GM12892 (cell line): ENCODE measurements at regions not wholly inside any gene's neighbourhood (a gene's known extent, or its start where the extent isn't known, plus 50 kb on each side); places are given as distances from the start of the nearest gene placed in this dataset.
"Not testable (repeated sequence)": the region's sequence is repeated elsewhere in the genome, so short reads cannot be mapped to it uniquely, and the experiment has no call there.

Source experiments
- DNase-seq: peaks from one replicate; pipeline ENCODE4 v3.0.0; 2011; ENCODE audit not compliant: insufficient read length
- FAIRE-seq: peaks from 2 replicates; lab custom pipeline; 2011; peaks lifted over from hg19 to GRCh38; lab: Jason Lieb, UNC
- POLR2A ChIP-seq: IDR thresholded peaks from 2 replicates; pipeline ENCODE4 v1.6.1; 2011; ENCODE audit warnings: low read depth, low read length, control low read depth
- POLR2AphosphoS5 ChIP-seq: IDR thresholded peaks from 2 replicates; pipeline ENCODE4 v1.6.1; 2011; ENCODE audit warnings: low read depth, low read length, control low read depth
- TAF1 ChIP-seq: IDR thresholded peaks from 2 replicates; pipeline ENCODE4 v1.6.1; 2011; ENCODE audit warnings: low read depth, mild to moderate bottlenecking, control low read depth, low read length, borderline replicate concordance

DNA sequence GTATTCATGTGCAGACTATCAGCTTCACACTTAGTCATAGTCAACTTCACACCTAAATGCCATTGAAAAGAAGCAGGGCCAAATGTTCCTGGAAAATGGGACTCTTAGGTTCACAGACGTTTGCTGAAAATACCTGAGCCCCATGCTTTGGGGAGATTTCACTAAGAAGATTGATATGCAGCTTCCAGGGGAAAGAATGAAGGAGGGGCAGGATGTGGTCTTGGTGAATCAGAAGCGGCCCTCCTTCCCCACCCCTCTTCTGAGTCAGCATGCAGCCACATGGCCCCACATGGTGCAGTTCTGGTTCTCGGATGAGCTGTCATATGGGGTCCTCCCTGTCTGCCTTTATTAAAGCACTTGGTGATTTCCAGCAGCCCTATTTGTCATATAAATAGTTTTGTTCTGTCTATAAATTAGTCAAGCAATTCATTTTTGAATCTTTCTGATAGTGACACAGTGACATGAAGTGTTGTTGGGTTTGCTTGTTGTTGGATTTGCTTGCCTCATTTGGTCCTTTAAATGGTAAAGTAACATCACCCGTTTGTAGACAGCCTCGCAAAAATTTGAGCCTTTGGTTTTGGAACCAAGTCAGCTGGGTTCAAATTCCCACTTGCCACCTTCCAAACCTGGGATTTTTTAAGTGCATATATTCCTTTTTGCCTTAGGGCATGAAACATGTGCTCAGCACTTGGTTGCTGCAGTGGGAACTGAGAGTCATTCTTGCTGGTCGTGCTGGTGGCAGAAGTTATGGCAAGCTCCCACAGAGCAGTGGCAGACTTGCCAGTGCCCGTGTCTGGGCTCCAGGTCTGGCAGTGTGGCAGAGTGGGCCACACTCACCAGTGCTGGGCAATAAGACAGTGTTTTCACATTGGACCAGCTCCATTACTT is 68.1 kb upstream of the CDK6 start:
- FAIRE-seq = peak; percentile 90
- DNase-seq = peak; percentile 31
- TF ChIP-seq POLR2AphosphoS5 = no peak
- 0 out of 2 replicates have a peak, but pooled peaks have one; percentile 30 for TF ChIP-seq POLR2A
- TF ChIP-seq TAF1 = no peak

DNA sequence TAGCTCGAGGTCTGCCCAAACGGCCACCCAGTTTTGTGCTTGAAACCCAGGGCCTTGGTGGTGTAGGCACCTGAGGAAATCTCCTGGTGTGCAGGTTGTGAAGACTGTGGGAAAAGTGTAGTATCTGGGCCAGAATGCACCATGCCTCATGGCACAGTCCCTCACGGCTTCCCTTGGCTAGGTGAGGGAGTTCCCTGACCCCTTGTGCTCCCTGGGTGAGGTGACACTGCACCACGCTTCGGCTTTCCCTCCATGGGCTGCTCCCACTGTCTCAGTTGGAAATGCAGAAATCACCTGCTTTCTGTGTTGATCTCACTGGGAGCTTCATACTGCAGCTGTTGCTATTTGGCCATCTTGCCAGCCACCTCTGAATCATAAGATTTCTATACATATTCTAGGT is 62.4 kb upstream of the CDK6 start:
- TF ChIP-seq POLR2A (no peak), POLR2AphosphoS5 (no peak), TAF1 (no peak)
- FAIRE-seq (no peak), DNase-seq (no peak)

- DNase-seq, FAIRE-seq: not testable (repeated sequence)
Measured at GRCh38 chr7:92894857-92895256, 58.5 kb upstream of the CDK6 start.

- no peak for DNase-seq
- no peak for TF ChIP-seq TAF1
- TF ChIP-seq POLR2AphosphoS5 = no peak
- TF ChIP-seq POLR2A = no peak
- no peak for FAIRE-seq
Measured at GRCh38 chr7:92889081-92889480, 52.7 kb upstream of the CDK6 start.
